SK-N-MC (cell line): ENCODE measurements at regions not wholly inside any gene's neighbourhood (a gene's known extent, or its start where the extent isn't known, plus 50 kb on each side); places are given as distances from the start of the nearest gene placed in this dataset.

Experiments used
- EZH2 ChIP-seq: fragments of 200-600 bp; sonication (generic); IDR thresholded peaks from one replicate; pipeline ENCODE4 v1.6.1; 2017; ENCODE audit warnings: antibody characterized with exemption
- POLR2AphosphoS5 ChIP-seq: IDR thresholded peaks from 2 replicates; pipeline ENCODE4 v1.6.1; 2012; ENCODE audit warnings: mild to moderate bottlenecking, low read depth, low read length, borderline replicate concordance

DNA sequence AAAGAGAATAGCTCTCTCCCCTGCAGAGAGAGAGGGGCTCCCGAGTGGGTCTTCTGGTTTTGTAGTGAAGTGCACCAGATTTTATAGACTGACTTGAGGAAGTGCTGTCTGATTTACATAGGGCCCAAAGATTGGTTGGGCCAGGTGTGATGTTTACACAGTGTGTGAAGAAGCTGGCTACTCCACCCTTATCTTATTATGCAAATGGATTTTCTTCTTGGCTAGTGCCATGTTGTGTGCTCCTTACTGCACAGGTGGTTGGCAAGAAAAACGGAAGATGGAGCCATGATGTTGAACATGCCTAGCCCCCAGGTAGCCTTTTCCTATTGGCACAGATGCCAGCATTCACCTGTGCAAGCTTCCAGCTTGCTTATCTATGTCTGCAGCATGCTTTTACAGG is 112.4 kb upstream of the ARHGAP24 start:
- no peak for TF ChIP-seq EZH2
- no peak for TF ChIP-seq POLR2AphosphoS5
